IMR-90 (cell line): ENCODE measurements at regions not wholly inside any gene's neighbourhood (a gene's known extent, or its start where the extent isn't known, plus 50 kb on each side); places are given as distances from the start of the nearest gene placed in this dataset.

Experiments used
- ATAC-seq: fragments of 200-7000 bp; cut with Tn5 transposase; 2 replicates; pipeline ENCODE4 v1.9.1; 2020; ENCODE audit warnings: low read depth, mild to moderate bottlenecking, moderate library complexity
- BruUV-seq: library from RNA; stranded (reverse); fragments of 400-500 nt; replicated peaks from 2 replicates; lab custom pipeline; 2021; lab: Mats Ljungman, UMichigan
- CTCF ChIA-PET: fragments of 300-600 bp; formaldehyde crosslinking; extraction: SDS; loops from one replicate; lab custom pipeline; 2021; ENCODE audit warnings: antibody characterized with exemption; lab: Yijun Ruan, JAX
- POLR2A ChIA-PET: fragments of 300-600 bp; sonication (Branson Sonifier 250); formaldehyde crosslinking; loops from one replicate; lab custom pipeline; 2022; ENCODE audit warnings: antibody characterized with exemption; ENCODE audit not compliant: unreplicated experiment; lab: Charles Lee
- DNase-seq: peaks from one replicate; pipeline ENCODE4 v3.0.0; 2013
- H2AFZ ChIP-seq: replicated peaks from 2 replicates; pipeline ENCODE3; 2013; ENCODE audit warnings: low read length, mild to moderate bottlenecking; ENCODE audit not compliant: poor library complexity
- H2AK5ac ChIP-seq: 2 replicates; pipeline ENCODE4 v1.6.1; 2013; ENCODE audit warnings: low read depth, low read length, inconsistent platforms
- H2AK9ac ChIP-seq: replicated peaks from 2 replicates; pipeline ENCODE3; 2013; ENCODE audit warnings: mild to moderate bottlenecking, low read depth, low read length, moderate library complexity; ENCODE audit not compliant: poor library complexity
- H2BK120ac ChIP-seq: 2 replicates; pipeline ENCODE4 v1.6.1; 2013; ENCODE audit warnings: low read depth, low read length, inconsistent platforms
- H2BK15ac ChIP-seq: 3 replicates; pipeline ENCODE4 v1.6.1; 2013; ENCODE audit warnings: low read depth, low read length, inconsistent platforms
- H2BK20ac ChIP-seq: 2 replicates; pipeline ENCODE4 v1.6.1; 2013; ENCODE audit warnings: low read depth, mild to moderate bottlenecking, inconsistent platforms, low read length, moderate library complexity
- H2BK5ac ChIP-seq: 2 replicates; pipeline ENCODE4 v1.6.1; 2013; ENCODE audit warnings: mild to moderate bottlenecking, low read depth, low read length, inconsistent platforms; ENCODE audit not compliant: poor library complexity, severe bottlenecking
- H3K14ac ChIP-seq: replicated peaks from 2 replicates; pipeline ENCODE4 v1.6.1; 2013; ENCODE audit warnings: low read depth, low read length, inconsistent platforms
- H3K18ac ChIP-seq: 2 replicates; pipeline ENCODE4 v1.6.1; 2013; ENCODE audit warnings: low read depth, low read length, control low read depth
- H3K23ac ChIP-seq: 2 replicates; pipeline ENCODE4 v1.6.1; 2013; ENCODE audit warnings: low read depth, low read length, inconsistent platforms
- H3K27ac ChIP-seq: 2 replicates; pipeline ENCODE4 v1.5.1; 2013; ENCODE audit warnings: mild to moderate bottlenecking, control low read depth, low read length; ENCODE audit not compliant: insufficient read depth
- H3K27me3 ChIP-seq: 2 replicates; pipeline ENCODE4 v1.6.1; 2013; ENCODE audit warnings: low read length; ENCODE audit not compliant: control insufficient read depth, insufficient read depth
- H3K36me3 ChIP-seq: 2 replicates; pipeline ENCODE4 v1.6.1; 2013; ENCODE audit warnings: low read length, mixed read lengths; ENCODE audit not compliant: control insufficient read depth, insufficient read depth
- H3K4ac ChIP-seq: 2 replicates; pipeline ENCODE4 v1.6.1; 2013; ENCODE audit warnings: low read depth, low read length, inconsistent platforms
- H3K4me1 ChIP-seq: 2 replicates; pipeline ENCODE4 v1.6.1; 2013; ENCODE audit warnings: low read length, mixed read lengths; ENCODE audit not compliant: control insufficient read depth, insufficient read depth
- H3K4me2 ChIP-seq: 2 replicates; pipeline ENCODE4 v1.6.1; 2013; ENCODE audit warnings: low read depth, mild to moderate bottlenecking, control low read depth, low read length, moderate library complexity
- H3K4me3 ChIP-seq: 2 replicates; pipeline ENCODE4 v1.5.1; 2013; ENCODE audit warnings: low read depth, mild to moderate bottlenecking, control low read depth, low read length, moderate library complexity; ENCODE audit not compliant: insufficient read depth
- H3K56ac ChIP-seq: 2 replicates; pipeline ENCODE4 v1.6.1; 2013; ENCODE audit warnings: low read length, inconsistent platforms; ENCODE audit not compliant: insufficient read depth; ENCODE audit errors: extremely low read depth
- H3K79me1 ChIP-seq, 2 experiments: 2 replicates each; pipeline ENCODE4 v1.6.1; 2013; ENCODE audit warnings: low read length in 2 of 2, inconsistent platforms in 1 of 2, low read depth in 1 of 2
- H3K9ac ChIP-seq: 2 replicates; pipeline ENCODE4 v1.6.1; 2013; ENCODE audit warnings: low read depth, low read length, control low read depth
- H3K9me1 ChIP-seq: 2 replicates; pipeline ENCODE4 v1.6.1; 2013; ENCODE audit warnings: low read length, inconsistent platforms; ENCODE audit not compliant: insufficient read depth
- H3K9me3 ChIP-seq: 2 replicates; pipeline ENCODE4 v1.6.1; 2013; ENCODE audit warnings: low read length; ENCODE audit not compliant: control insufficient read depth, insufficient read depth
- H4K20me1 ChIP-seq: 2 replicates; pipeline ENCODE4 v1.6.1; 2013; ENCODE audit warnings: low read length, inconsistent platforms; ENCODE audit not compliant: insufficient read depth
- H4K5ac ChIP-seq: 2 replicates; pipeline ENCODE4 v1.6.1; 2013; ENCODE audit warnings: mild to moderate bottlenecking, low read depth, low read length, control low read depth
- H4K8ac ChIP-seq, 2 experiments: 2 replicates each; pipeline ENCODE4 v1.6.1; 2013; ENCODE audit warnings: low read depth in 2 of 2, low read length in 2 of 2, control low read depth in 1 of 2, inconsistent platforms in 1 of 2
- H4K91ac ChIP-seq: 2 replicates; pipeline ENCODE4 v1.6.1; 2013; ENCODE audit warnings: low read depth, low read length, inconsistent platforms; ENCODE audit not compliant: insufficient read depth
- BHLHE40 ChIP-seq: fragments of 150-350 bp; IDR thresholded peaks from 2 replicates; pipeline ENCODE4 v1.6.1; 2016; ENCODE audit warnings: mild to moderate bottlenecking, low read depth, low read length
- CEBPB ChIP-seq: IDR thresholded peaks from 2 replicates; pipeline ENCODE4 v1.6.1; 2012; ENCODE audit warnings: low read depth, low read length, improper control_type of control experiment
- CHD1 ChIP-seq: IDR thresholded peaks from 2 replicates; pipeline ENCODE4 v1.6.1; 2012; ENCODE audit warnings: low read depth, low read length, improper control_type of control experiment
- CTCF ChIP-seq: conservative IDR thresholded peaks from 2 replicates; pipeline ENCODE4 v1.5.1; 2012; ENCODE audit warnings: mild to moderate bottlenecking, low read depth, low read length, improper control_type of control experiment
- ELK1 ChIP-seq: fragments of 150-350 bp; IDR thresholded peaks from 2 replicates; pipeline ENCODE4 v1.6.1; 2016; ENCODE audit warnings: low read depth, mild to moderate bottlenecking, low read length, moderate library complexity, borderline replicate concordance
- FOS ChIP-seq: fragments of 150-350 bp; IDR thresholded peaks from 2 replicates; pipeline ENCODE4 v1.6.1; 2016; ENCODE audit warnings: low read depth, low read length
- MAFK ChIP-seq: IDR thresholded peaks from 2 replicates; pipeline ENCODE4 v1.6.1; 2012; ENCODE audit warnings: low read depth, low read length, improper control_type of control experiment
- MAZ ChIP-seq: IDR thresholded peaks from 2 replicates; pipeline ENCODE4 v1.6.1; 2012; ENCODE audit warnings: low read depth, mild to moderate bottlenecking, low read length, improper control_type of control experiment, moderate library complexity, borderline replicate concordance
- MXI1 ChIP-seq: IDR thresholded peaks from 2 replicates; pipeline ENCODE4 v1.6.1; 2012; ENCODE audit warnings: low read depth, mild to moderate bottlenecking, low read length, moderate library complexity, borderline replicate concordance
- NFE2L2 ChIP-seq: fragments of 150-350 bp; IDR thresholded peaks from 2 replicates; pipeline ENCODE4 v1.6.1; 2016; ENCODE audit warnings: low read depth, mild to moderate bottlenecking, low read length
- POLR2A ChIP-seq: IDR thresholded peaks from 2 replicates; pipeline ENCODE4 v1.6.1; 2012; ENCODE audit warnings: mild to moderate bottlenecking, low read depth, low read length
- RAD21 ChIP-seq: IDR thresholded peaks from 2 replicates; pipeline ENCODE4 v1.6.1; 2012; ENCODE audit warnings: low read length, improper control_type of control experiment
- RCOR1 ChIP-seq: IDR thresholded peaks from 2 replicates; pipeline ENCODE4 v1.6.1; 2012; ENCODE audit warnings: mild to moderate bottlenecking, low read length, improper control_type of control experiment; ENCODE audit not compliant: insufficient replicate concordance
- RFX5 ChIP-seq: IDR thresholded peaks from 2 replicates; pipeline ENCODE4 v1.8.0; 2012; ENCODE audit warnings: low read depth, mild to moderate bottlenecking, low read length, moderate library complexity
- SMC3 ChIP-seq: fragments of 150-350 bp; IDR thresholded peaks from 2 replicates; pipeline ENCODE4 v1.6.1; 2016; ENCODE audit warnings: low read depth, mild to moderate bottlenecking, antibody characterized with exemption, low read length, moderate library complexity
- WGBS, 2 experiments: methylation state at CpG; one replicate each; pipeline versions ENCODE4 v1.1.5 to v1.1.7; 2013; ENCODE audit warnings: missing lambda C conversion rate in 2 of 2; ENCODE audit not compliant: insufficient read length in 1 of 2; ENCODE audit errors: extremely low coverage in 2 of 2; 5-methylcytosine and 5-hydroxymethylcytosine counted together
- dilution Hi-C: fragments of 300-500 bp; cut with HindIII; formaldehyde crosslinking; loops from one replicate; pipeline ENCODE4 v1.14.3; 2018; ENCODE audit warnings: low sequenced_read_pairs; ENCODE audit not compliant: unreplicated experiment
- in situ Hi-C: fragments of 300-500 bp; cut with MboI; formaldehyde crosslinking; loops from 3 replicates; pipeline ENCODE4 v1.14.3; 2019; ENCODE audit warnings: low sequenced_read_pairs, inconsistent platforms, mixed read lengths
- intact Hi-C: fragments of 100-400 bp; cut with micrococcal nuclease; formaldehyde crosslinking; loops from 2 replicates; pipeline ENCODE4 v1.10.0; 2022
- TF ChIP-seq, protein P1 (sequence below): fragments of 150-350 bp; IDR thresholded peaks from 2 replicates; pipeline ENCODE4 v1.6.1; 2017; ENCODE audit warnings: mild to moderate bottlenecking, antibody characterized with exemption, low read length, low read depth

GRCh38 chr2:15731889-15732271 is 140.2 kb downstream of the DDX1 start:
- no peak for DNase-seq

More at GRCh38 chr2:15731889-15732271, 140.2 kb downstream of the DDX1 start:
- H2BK120ac ChIP-seq, result no peak overlapping the region
- ChIA-PET CTCF (no interaction called here), POLR2A (interaction anchor here (0.6 kb wide), 1 partner anchor 98 kb away, joined by 3 read pairs; no protein-coding TSS in a partner anchor)
- H3K79me1 ChIP-seq, result no peaks in the 10 kb centered on the region
- no peaks in the 10 kb centered on the region for H3K36me3 ChIP-seq
- no peak overlapping the region for H3K9ac ChIP-seq
- dilution Hi-C loops, result no loop called here
- H3K27ac ChIP-seq, result no peak overlapping the region
- H4K5ac ChIP-seq, result no peak overlapping the region
- H2AFZ ChIP-seq, result no peak overlapping the region
- BruUV-seq, result no TSS peak
- no peak overlapping the region for H3K56ac ChIP-seq
- no peak overlapping the region for H4K8ac ChIP-seq
- no peaks in the 10 kb centered on the region for H3K9me3 ChIP-seq
- H3K4ac ChIP-seq, result no peak overlapping the region
- no peak overlapping the region for H2BK5ac ChIP-seq
- H2BK15ac ChIP-seq, result no peak overlapping the region
- in situ Hi-C loops, result no loop called here
- no peak overlapping the region for H3K14ac ChIP-seq
- no peak for ATAC-seq
- H2AK9ac ChIP-seq, result no peak overlapping the region
- H3K4me3 ChIP-seq, result no peak overlapping the region
- H3K9me1 ChIP-seq, result no peaks in the 10 kb centered on the region
- no peak overlapping the region for H3K23ac ChIP-seq
- peaks cover 2% of the 10 kb centered on the region; the same call in 1 of the 2 replicates for H3K4me1 ChIP-seq
- peaks cover 19% of the 10 kb centered on the region for H3K27me3 ChIP-seq
- TF ChIP-seq RAD21 (no peak), BHLHE40 (no peak), CHD1 (no peak), SMC3 (no peak), FOS (no peak), CEBPB (no peak), RFX5 (no peak), NFE2L2 (no peak), MAFK (no peak), POLR2A (no peak), MAZ (no peak), ELK1 (no peak), CTCF (no peak), MXI1 (no peak), RCOR1 (no peak)
- TF ChIP-seq, protein P1, sequence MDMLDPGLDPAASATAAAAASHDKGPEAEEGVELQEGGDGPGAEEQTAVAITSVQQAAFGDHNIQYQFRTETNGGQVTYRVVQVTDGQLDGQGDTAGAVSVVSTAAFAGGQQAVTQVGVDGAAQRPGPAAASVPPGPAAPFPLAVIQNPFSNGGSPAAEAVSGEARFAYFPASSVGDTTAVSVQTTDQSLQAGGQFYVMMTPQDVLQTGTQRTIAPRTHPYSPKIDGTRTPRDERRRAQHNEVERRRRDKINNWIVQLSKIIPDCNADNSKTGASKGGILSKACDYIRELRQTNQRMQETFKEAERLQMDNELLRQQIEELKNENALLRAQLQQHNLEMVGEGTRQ, result no peak
- intact Hi-C loops, result loop anchor here (10.0 kb wide), 1 partner anchor 893 kb away; no protein-coding TSS in a partner anchor
- no peak overlapping the region for H3K18ac ChIP-seq
- no CpG with 5 or more reads among the region's 1 CpG for WGBS, 2 experiments
- no peak overlapping the region for H3K4me2 ChIP-seq
- no peaks in the 10 kb centered on the region for H4K20me1 ChIP-seq
- no peak overlapping the region for H2BK20ac ChIP-seq
- no peak overlapping the region for H4K91ac ChIP-seq
- H2AK5ac ChIP-seq, result no peak overlapping the region
